GM04503 (cell line): ENCODE measurements at regions not wholly inside any gene's neighbourhood (a gene's known extent, or its start where the extent isn't known, plus 50 kb on each side); places are given as distances from the start of the nearest gene placed in this dataset.

Experiments
- DNase-seq: peaks from one replicate; pipeline ENCODE4 v3.0.0-alpha.2; 2012; ENCODE audit warnings: low read depth

- no peak for DNase-seq
Observed at GRCh38 chr2:43105586-43106558, 120.5 kb downstream of the ZFP36L2 start.

DNA sequence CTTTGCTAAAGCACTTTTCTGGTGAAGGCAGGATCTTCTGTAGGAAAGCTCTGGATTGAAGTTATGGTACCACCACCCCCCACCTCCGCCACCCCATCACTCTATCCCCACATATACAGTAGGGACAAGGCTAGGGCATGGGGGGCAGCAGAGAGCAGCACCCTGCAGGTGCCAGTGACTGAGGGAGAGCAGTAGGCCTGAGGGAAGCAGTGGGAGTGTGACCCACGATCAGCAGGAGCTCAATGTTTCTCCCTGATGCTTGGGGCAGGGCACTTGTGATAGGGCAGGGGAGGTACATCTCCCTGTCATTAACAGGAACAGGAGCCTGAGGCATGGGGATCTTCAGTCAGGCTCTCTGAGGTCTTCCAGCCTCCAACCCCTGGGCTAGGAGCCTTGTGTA lies 121.6 kb downstream of the ZFP36L2 start:
- no peak for DNase-seq

- DNase-seq: no peak
Observed at GRCh38 chr2:43104106-43104505, 122.3 kb downstream of the ZFP36L2 start.

DNA sequence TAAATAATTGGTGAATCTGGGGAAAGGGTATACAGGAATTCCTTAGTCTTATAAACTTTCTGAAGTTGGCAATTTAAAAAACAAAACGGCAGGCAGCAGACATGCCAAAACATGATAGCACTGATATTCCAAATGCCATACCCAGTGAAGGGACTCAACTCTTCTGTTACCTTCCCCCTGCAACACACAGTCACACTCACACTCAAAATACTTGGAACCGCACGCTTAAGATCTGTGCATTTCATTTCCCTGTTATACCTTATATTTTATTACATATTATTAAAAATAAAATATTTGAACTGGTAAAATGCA lies 123.4 kb downstream of the ZFP36L2 start:
- no peak for DNase-seq

- DNase-seq: no peak
Observed at GRCh38 chr2:43102366-43103092, 123.9 kb downstream of the ZFP36L2 start.

GRCh38 chr2:43101751-43102150 lies 124.7 kb downstream of the ZFP36L2 start:
- no peak for DNase-seq

DNA sequence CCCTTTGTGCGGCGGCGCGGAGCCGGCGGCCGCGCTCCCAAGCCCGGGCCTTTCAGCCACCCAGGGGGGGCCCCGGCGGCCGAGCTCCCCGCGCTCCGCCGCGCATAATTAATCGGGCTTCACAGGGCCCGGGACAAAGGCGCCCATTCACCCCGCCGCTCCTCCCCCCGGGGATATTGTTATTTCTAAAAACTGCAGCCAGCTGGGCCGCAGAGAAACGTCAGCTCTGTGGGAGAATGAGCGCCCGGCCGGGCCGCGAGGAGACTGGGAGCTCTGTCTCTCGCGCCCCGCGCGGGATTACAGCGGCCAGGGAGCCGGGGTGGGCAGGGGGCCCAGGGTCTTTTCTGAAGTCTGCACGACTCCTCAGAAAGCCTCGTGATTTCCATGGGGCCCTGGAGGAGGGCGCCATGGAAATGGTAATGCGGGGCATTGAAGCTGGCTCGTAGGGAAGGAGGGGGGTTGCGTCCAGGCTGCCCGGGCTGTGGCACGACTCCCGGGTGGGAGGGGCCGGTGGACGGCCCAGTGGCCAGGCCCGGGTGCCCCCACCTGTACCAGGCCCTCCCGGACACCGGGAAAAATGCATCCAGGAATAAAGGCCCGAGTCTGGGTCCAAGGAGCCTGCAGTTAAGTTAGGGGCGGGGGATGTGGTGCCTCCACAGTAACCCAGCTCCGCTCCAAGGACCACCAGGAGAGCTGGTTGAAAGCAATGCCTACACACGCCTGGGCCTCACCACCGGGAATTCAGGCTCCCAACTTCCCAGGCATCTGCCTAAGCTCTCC lies 125.3 kb downstream of the ZFP36L2 start:
- DNase-seq: no peak

DNA sequence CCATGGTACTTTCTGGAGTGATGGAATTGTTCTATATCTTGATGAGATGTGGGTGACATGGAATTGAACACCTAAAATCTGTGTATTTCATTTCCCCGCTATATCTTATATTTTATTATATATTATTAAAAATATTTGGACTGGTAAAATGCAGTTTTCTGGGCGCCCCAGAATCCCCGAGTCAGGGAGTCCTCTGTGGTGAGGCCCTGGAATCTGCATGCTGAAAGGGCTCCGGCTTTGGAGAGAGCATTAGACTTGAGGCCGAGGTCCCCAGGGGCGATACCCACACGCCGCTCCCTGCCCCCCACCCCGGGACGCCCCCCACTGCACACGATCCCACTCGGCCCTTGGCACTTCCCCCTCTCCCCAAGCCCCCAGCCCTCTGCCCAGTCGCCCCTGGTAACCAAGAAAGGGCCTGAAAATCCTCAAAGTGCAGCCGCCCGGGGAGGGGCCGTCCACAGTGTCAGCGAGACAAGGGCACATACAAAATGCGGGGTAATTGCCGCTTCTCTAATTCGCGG lies 126.0 kb downstream of the ZFP36L2 start:
- no peak for DNase-seq

DNA sequence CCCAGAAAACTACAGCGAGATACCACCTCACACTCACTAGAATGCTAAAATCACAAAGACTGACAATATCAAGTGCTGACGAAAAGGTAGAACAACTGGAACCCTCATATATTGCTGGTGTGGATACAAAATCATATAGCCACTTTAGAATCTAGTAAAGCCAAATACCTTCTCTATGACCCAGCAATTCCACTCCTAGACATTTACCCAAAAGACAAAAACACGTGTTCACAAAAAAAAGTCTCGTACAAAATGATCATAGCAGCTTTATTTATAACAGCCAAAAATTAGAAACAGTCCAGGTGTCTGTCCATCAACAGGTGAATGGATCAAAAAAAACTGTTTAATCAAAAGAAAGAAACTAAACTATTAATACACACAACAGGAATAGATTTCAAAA lies 126.6 kb downstream of the ZFP36L2 start:
- no peak for DNase-seq

DNA sequence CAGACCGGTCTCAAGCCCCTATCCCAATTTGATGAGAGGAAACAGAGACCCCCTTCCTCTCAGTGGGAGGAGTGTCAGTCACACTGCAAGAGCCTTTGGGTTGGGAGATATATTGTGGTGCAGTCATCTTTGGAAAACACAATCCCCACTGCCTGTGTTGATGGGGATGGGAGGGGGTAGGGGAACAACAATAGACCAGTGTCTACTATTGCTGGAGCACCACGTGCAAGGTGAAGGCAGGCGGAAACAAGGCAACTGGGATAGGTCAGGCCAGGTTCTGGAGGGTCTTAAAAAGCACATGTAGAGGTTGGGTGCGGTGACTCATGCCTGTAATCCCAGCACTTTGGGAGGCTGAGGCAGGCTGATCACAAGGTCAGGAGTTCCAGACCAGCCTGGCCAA lies 127.9 kb downstream of the ZFP36L2 start:
- DNase-seq: no peak

DNA sequence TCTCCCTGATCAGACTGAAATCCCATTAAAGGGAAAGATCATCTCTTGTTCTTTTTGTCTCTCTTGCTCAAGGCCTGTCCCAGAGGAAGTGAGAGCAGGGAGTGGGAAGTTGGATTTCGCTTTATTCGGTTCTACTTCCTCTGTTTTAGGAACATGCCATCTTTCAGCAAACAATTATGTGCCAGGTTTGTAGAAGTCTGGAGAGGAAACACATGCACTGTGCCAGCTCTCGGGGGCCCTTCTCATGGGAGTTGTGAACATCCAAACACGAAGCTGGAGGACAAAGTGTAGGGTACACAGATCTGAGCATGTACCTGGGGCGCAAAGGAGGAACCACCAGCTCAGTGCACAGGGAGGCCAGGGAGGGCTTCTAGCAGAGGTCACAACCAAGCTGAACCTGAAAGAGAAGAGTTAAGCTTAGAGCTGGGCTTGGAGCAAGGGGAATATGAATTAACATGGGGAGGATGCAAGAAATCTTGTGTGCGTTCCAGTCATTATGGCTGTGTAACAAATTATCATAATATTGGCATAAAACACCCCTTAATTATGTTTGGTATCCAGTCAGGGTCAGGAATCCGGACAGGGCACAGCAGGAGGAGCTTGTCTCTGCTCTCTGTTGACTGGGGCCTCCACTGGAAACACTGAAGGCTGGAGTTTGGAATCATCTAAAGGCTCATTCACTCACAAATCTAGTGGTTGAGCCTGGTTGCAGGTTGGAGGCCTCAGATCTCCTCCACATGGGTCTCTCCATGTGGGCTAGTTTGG lies 128.6 kb downstream of the ZFP36L2 start:
- DNase-seq: no peak

DNA sequence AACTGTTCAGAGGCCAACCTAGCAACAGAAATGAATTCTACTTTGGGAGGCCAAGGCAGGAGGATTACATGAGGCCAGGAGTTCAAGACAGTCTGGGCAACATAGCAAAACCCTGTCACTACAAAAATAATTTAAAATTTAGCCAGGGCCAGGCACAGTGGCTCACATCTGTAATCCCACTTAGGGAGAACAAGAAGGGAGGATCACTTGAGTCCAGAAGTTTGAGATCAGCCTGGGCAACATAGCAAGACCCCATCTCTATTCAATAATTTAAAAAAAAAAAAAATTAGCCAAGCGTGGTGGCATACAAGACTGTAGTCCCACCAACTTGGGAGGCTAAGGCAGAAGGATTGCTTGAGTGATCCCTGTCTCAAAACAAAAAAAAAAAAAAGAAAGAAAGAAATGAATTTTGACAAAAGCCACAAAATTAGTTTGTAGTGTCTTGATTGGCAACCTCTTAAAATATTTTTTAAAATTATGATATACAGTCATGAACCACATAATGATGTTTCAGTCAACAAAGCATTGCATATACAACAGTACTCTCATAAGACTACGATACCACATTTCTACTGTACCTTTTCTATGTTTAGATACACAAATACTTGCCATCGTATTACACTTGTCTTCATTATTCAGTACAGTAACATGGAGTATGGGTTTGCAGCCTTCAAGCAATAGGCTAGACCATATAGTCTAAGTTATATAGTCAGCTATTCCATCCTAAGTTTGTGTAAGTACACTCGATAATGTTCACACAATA lies 130.7 kb downstream of the ZFP36L2 start:
- DNase-seq: no peak

DNA sequence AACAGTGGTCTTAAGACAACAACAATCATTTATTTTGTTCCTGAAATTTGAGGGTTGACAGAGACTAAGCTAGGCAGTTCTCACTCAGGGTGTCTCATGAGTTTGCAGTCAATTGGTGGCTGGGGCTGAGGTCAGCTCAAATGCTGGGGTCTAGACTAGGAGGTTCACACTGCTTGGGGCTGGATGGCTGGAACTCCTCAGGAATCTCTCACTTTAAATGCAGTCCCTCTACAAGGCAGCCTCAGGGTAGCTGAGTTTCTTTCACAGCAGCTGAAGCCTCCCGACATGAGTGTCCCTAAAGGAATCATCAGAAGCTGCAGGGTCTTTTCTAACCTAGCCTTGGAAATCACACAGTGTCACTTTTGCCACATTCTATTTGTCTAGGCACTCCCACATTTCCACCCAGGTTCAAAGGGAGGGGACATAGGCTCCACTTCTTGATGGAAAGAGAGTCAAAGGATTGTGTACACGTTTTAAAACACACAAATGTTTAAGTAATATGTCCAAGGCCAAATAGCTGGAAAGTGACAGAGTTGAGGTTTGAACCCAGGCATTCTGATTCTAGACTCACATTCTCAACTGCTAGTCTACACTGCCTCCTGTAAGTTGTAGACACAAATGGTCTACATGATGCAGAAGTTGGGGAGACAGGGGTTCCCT lies 133.8 kb downstream of the ZFP36L2 start:
- DNase-seq: no peak

- DNase-seq: no peak
Observed at GRCh38 chr2:43090317-43090716, 136.1 kb downstream of the ZFP36L2 start.

GRCh38 chr2:43088143-43089073 lies 138.0 kb downstream of the ZFP36L2 start:
- DNase-seq: no peak

GRCh38 chr2:43087413-43087812 lies 139.0 kb downstream of the ZFP36L2 start:
- DNase-seq: no peak

DNA sequence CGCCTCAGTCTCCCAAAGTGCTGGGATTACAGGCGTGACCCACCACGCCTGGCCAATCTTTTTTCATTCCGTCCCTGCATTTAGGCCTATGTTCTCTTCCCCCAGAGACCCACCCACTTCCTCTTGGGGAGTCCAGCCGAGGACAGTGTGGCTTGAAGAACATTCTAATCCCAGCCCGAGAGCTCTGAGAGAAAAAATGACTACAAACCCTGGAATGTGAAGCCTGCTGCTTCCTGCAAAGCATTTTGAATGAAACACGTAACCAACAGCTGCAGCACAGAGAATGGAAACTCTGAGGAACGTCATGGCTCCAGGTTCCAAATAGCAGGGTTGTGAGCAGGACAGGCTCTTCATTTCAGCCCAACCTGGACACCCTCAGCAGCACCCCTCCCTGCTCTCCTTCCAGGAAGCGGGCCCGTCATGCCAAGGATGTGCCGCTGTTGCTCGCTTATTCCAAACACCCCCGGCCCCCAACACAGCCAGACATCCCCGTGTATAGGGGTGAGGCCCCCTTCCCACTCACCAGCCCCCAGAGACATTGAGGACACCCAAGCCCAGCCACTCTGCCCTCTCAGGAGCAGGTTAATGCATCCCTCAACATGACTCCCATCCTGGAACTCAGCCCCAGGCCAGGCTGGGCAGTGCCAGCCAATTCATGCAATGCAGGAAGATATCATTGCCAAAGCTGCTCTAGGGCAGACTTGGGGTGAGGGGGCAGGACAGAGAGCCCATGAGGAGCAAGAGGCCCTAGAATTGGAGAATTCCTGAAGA lies 139.8 kb downstream of the ZFP36L2 start:
- peak; percentile 99 for DNase-seq

DNA sequence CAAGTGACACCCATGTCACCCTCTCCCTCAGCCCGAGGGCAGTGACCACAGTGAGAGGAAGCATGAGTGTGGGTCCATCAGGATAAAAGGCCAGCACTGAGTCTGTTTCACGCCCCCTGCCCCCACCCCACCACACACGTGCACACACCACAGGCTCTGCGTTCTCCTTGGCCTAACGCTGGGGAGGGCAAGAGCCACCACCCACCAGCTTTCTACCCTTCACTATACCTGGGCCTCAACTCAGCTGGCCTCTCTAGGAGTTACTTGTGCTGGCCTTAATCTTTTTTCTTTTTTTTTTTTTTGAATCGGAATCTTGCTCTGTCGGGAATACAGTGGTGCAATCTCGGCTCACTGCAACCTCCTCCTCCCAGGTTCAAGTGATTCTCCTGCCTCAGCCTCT lies 140.5 kb downstream of the ZFP36L2 start:
- DNase-seq: no peak
